K562 (cell line): ENCODE measurements at regions not wholly inside any gene's neighbourhood (a gene's known extent, or its start where the extent isn't known, plus 50 kb on each side); places are given as distances from the start of the nearest gene placed in this dataset.

Experiments used
- ATAC-seq: fragments of 200-7000 bp; cut with Tn5 transposase; 3 replicates; pipeline ENCODE4 v1.9.1; 2020; ENCODE audit warnings: moderate library complexity
- BruUV-seq: library from RNA; stranded (reverse); fragments of 400-500 nt; replicated peaks from 2 replicates; lab custom pipeline; 2021; lab: Mats Ljungman, UMichigan
- CTCF ChIA-PET: fragments of 300-600 bp; formaldehyde crosslinking; extraction: SDS; loops from one replicate; lab custom pipeline; 2021; ENCODE audit warnings: low intra/inter-chr PET ratio; lab: Yijun Ruan, JAX
- POLR2A ChIA-PET: fragments of 300-600, 350-650 bp; sonication (Branson Sonifier 250); formaldehyde crosslinking; extraction: SDS; loops from one replicate; lab custom pipeline; 2021; ENCODE audit warnings: antibody characterized with exemption, inconsistent platforms; lab: Yijun Ruan, JAX
- DNase-seq, 4 experiments: peaks; one replicate each; pipeline versions ENCODE4 v3.0.0 to v3.0.0-alpha.2; 2011 to 2018; ENCODE audit warnings: low spot score in 3 of 4, mixed read lengths in 3 of 4; ENCODE audit errors: extremely low read depth in 1 of 4
- FAIRE-seq: peaks from 2 replicates; lab custom pipeline; 2011; peaks lifted over from hg19 to GRCh38; lab: Jason Lieb, UNC
- H2AFZ ChIP-seq: 2 replicates; pipeline ENCODE4 v1.6.0; 2011; ENCODE audit warnings: low read depth, low read length, control low read depth, inconsistent platforms
- H3K27ac ChIP-seq: fragments of 200-600 bp; 3 replicates; pipeline ENCODE4 v1.8.0; 2011; ENCODE audit warnings: low read depth, mild to moderate bottlenecking, control low read depth, inconsistent platforms, low read length, moderate library complexity, mixed read lengths; ENCODE audit errors: extremely low read depth
- H3K27me3 ChIP-seq, 2 experiments: fragments of 300-600 bp in 1 of 2; 2 replicates in 1 of 2; 3 replicates in 1 of 2; pipeline versions ENCODE4 v1.6.0 to v1.8.0; 2011; ENCODE audit warnings: inconsistent platforms in 2 of 2, low read length in 2 of 2, mild to moderate bottlenecking in 1 of 2, mixed read lengths in 1 of 2, moderate library complexity in 1 of 2; ENCODE audit not compliant: control insufficient read depth in 2 of 2, insufficient read depth in 2 of 2
- H3K36me3 ChIP-seq: fragments of 300-600 bp; 3 replicates; pipeline ENCODE4 v1.8.0; 2011; ENCODE audit warnings: mild to moderate bottlenecking, low read length, inconsistent platforms; ENCODE audit not compliant: control insufficient read depth, insufficient read depth
- H3K4me1 ChIP-seq, 2 experiments: fragments of 200-600 bp in 1 of 2; replicated peaks in 1 of 2; 2 replicates in 1 of 2; 3 replicates in 1 of 2; pipeline versions ENCODE4 v1.5.1 to v1.8.0; 2011; ENCODE audit warnings: inconsistent platforms in 2 of 2, low read length in 2 of 2, mild to moderate bottlenecking in 1 of 2, mixed read lengths in 1 of 2, moderate library complexity in 1 of 2; ENCODE audit not compliant: control insufficient read depth in 2 of 2, insufficient read depth in 2 of 2
- H3K4me2 ChIP-seq: 2 replicates; pipeline ENCODE4 v1.6.1; 2011; ENCODE audit warnings: low read length, control low read depth, inconsistent platforms, mixed read lengths; ENCODE audit not compliant: insufficient read depth
- H3K4me3 ChIP-seq: fragments of 200-600 bp; sonication (generic), shearing (Covaris generic); 2 replicates; pipeline ENCODE4 v1.5.1; 2016; ENCODE audit warnings: control low read depth, inconsistent platforms
- H3K79me2 ChIP-seq: fragments of 200-600 bp; 3 replicates; pipeline ENCODE4 v1.8.0; 2011; ENCODE audit warnings: low read length, inconsistent platforms; ENCODE audit not compliant: control insufficient read depth, insufficient read depth
- H3K9ac ChIP-seq, 2 experiments: 2 replicates each; pipeline versions ENCODE4 v1.6.0 to v1.6.1; 2011; ENCODE audit warnings: low read depth in 2 of 2, low read length in 2 of 2, control low read depth in 1 of 2, inconsistent platforms in 1 of 2, mild to moderate bottlenecking in 1 of 2, mixed read lengths in 1 of 2; ENCODE audit not compliant: insufficient read depth in 1 of 2
- H3K9me1 ChIP-seq: one replicate; pipeline ENCODE4 v1.6.0; 2011; ENCODE audit warnings: inconsistent platforms, mild to moderate bottlenecking, low read length, moderate library complexity; ENCODE audit not compliant: control insufficient read depth, insufficient read depth
- H3K9me3 ChIP-seq: replicated peaks from 2 replicates; pipeline ENCODE4 v1.5.1; 2011; ENCODE audit warnings: low read depth, low read length, inconsistent platforms; ENCODE audit not compliant: control insufficient read depth, insufficient read depth
- H4K20me1 ChIP-seq: replicated peaks from 2 replicates; pipeline ENCODE4 v1.6.1; 2011; ENCODE audit warnings: low read length, inconsistent platforms, mixed read lengths; ENCODE audit not compliant: control insufficient read depth, insufficient read depth
- FOXM1 ChIP-seq, 2 experiments: fragments of 450-650 bp in 1 of 2; sonication (generic) in 1 of 2; formaldehyde crosslinking in 1 of 2; IDR thresholded peaks; 2 replicates each; pipeline versions ENCODE4 v1.6.1 to v1.9.0; 2017 to 2022; ENCODE audit warnings: low read depth in 2 of 2, mild to moderate bottlenecking in 2 of 2, missing genetic modification reagents in 1 of 2, moderate library complexity in 1 of 2
- HLTF ChIP-seq: fragments of 450-650 bp; IDR thresholded peaks from 2 replicates; pipeline ENCODE4 v1.6.1; 2016
- POLR2G ChIP-seq: fragments of 200-400 bp; formaldehyde crosslinking; IDR thresholded peaks from 2 replicates; pipeline ENCODE4 v1.6.1; 2017; ENCODE audit warnings: low read depth, mild to moderate bottlenecking, antibody characterized with exemption, low read length, moderate library complexity
- TBP ChIP-seq: optimal IDR thresholded peaks from 2 replicates; pipeline ENCODE3; 2011; ENCODE audit warnings: low read depth, low read length, improper control_type of control experiment
- ZKSCAN3 ChIP-seq: fragments of 250-450 bp; sonication (Bioruptor Pico); IDR thresholded peaks from 2 replicates; pipeline ENCODE4 v1.4.0; 2020
- ZNF589 ChIP-seq: fragments of 200-800 bp; sonication (Bioruptor generic); IDR thresholded peaks from 2 replicates; pipeline ENCODE4 v1.6.1; 2016; ENCODE audit warnings: low read depth, missing genetic modification characterization, missing compliant biosample characterization
- WGBS: fragments of 100-300 bp; shearing (Covaris generic); methylation state at CpG from one replicate; pipeline ENCODE4 v1.1.6; 2016; ENCODE audit warnings: low coverage, mixed read lengths; ENCODE audit not compliant: insufficient coverage; ENCODE audit errors: missing lambda C conversion rate; 5-methylcytosine and 5-hydroxymethylcytosine counted together
- in situ Hi-C: fragments of 300-500 bp; cut with MboI; formaldehyde crosslinking; loops from 4 replicates; pipeline ENCODE4 v1.15.0; 2018; ENCODE audit warnings: inconsistent platforms, mixed read lengths
- intact Hi-C: fragments of 100-400 bp; cut with micrococcal nuclease; formaldehyde crosslinking; loops from 2 replicates; pipeline ENCODE4 v1.14.2; 2022
- TF ChIP-seq, protein P1 (sequence below): fragments of 250-450 bp; sonication (Bioruptor Pico); IDR thresholded peaks from 2 replicates; pipeline ENCODE4 v1.5.0; 2021; ENCODE audit warnings: mild to moderate bottlenecking, borderline replicate concordance

DNA sequence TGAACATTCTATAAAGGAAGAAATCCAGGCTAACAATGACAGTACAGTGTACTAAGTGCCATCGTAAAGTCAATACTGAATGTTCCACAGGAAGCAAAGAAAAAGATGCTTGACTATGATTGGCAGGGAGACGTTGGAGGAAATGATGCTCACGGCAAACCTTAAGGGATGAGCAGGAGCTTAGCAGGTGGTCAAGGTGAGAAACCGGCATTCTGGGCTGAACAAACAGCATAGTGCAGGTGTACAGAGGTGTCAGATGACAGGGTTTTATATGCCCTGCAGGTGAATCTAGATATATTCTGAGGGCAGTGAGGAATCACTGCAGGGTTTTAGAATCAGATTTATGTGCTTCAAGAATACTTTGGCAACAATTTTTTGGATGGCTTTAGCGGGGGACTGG lies 85.3 kb upstream of the HEPHL1 start (continued):
- no peak for TF ChIP-seq POLR2G
- TF ChIP-seq, protein P1, sequence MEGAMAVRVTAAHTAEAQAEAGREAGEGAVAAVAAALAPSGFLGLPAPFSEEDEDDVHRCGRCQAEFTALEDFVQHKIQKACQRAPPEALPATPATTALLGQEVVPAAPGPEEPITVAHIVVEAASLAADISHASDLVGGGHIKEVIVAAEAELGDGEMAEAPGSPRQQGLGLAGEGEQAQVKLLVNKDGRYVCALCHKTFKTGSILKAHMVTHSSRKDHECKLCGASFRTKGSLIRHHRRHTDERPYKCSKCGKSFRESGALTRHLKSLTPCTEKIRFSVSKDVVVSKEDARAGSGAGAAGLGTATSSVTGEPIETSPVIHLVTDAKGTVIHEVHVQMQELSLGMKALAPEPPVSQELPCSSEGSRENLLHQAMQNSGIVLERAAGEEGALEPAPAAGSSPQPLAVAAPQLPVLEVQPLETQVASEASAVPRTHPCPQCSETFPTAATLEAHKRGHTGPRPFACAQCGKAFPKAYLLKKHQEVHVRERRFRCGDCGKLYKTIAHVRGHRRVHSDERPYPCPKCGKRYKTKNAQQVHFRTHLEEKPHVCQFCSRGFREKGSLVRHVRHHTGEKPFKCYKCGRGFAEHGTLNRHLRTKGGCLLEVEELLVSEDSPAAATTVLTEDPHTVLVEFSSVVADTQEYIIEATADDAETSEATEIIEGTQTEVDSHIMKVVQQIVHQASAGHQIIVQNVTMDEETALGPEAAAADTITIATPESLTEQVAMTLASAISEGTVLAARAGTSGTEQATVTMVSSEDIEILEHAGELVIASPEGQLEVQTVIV (CRISPR knock-in tag) = no peak

DNA sequence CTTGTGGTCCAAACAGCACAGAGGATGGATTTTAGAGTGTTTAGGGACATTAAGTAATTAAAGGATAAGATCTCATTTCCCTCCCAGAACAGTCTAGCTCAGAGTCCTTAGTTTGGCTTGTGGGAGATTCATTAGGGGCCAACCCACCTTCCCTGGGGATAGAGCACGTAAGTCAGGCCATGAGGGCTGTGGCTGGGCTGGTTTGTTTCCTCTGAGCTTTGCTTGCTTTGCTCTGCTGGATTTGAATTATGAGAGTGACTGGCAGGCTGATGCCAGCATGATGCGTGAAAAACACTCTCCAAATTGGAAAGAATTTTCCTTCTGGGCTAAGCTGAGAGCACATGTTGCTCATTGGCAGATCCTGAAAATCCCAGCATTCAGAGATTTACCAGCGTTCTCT lies 84.7 kb upstream of the HEPHL1 start:
- Histone ChIP-seq H3K4me2 (no peak overlapping the region), H3K9ac (no peak overlapping the region), H3K9me1 (no peaks in the 10 kb centered on the region), H3K4me3 (no peak overlapping the region)
- FAIRE-seq = no peak
- TF ChIP-seq FOXM1 (IDR thresholded peaks at IDR 0.05; ENCODE audit: low read depth) = no peak
- TF ChIP-seq FOXM1 (CRISPR knock-in tag; IDR thresholded peaks at IDR 0.05; ENCODE audit: low read depth) = no peak
- TF ChIP-seq ZNF589 (CRISPR knock-in tag) = no peak
- no peak for TF ChIP-seq HLTF
- TF ChIP-seq, protein P1 (CRISPR knock-in tag) = no peak
- TF ChIP-seq TBP = no peak
- TF ChIP-seq ZKSCAN3 (CRISPR knock-in tag) = no peak
- TF ChIP-seq, all 486 proteins: peak for 0
- H3K27me3 ChIP-seq = peaks cover 2 to 5% of the 10 kb centered on the region in 2 experiments; a peak in 3 of 5 replicates
- no peaks in the 10 kb centered on the region for H3K36me3 ChIP-seq
- DNase-seq (no peak), ATAC-seq (no peak)
- no peak overlapping the region for H3K27ac ChIP-seq
- intact Hi-C loops = no loop called here
- POLR2A ChIA-PET = no interaction called here
- H2AFZ ChIP-seq = no peak overlapping the region
- H4K20me1 ChIP-seq = no peaks in the 10 kb centered on the region
- no peaks in the 10 kb centered on the region for H3K79me2 ChIP-seq
- in situ Hi-C loops = no loop called here
- BruUV-seq = no TSS peak
- no peaks in the 10 kb centered on the region for H3K9me3 ChIP-seq
- CTCF ChIA-PET = no interaction called here
- H3K4me1 ChIP-seq = no peaks in the 10 kb centered on the region
- WGBS = 2% methylated on average over 3 of the region's 3 CpGs
